Activated CD4-positive, alpha-beta T cell treated with anti-CD3 and anti-CD28 coated beads, Interleukin-2, amount 50 U/mL, for 1 hour (primary cell): ENCODE measurements at regions not wholly inside any gene's neighbourhood (a gene's known extent, or its start where the extent isn't known, plus 50 kb on each side); places are given as distances from the start of the nearest gene placed in this dataset.

Experiments used
- DNase-seq: peaks from one replicate; pipeline ENCODE4 v3.0.0-alpha.2; 2020

DNA sequence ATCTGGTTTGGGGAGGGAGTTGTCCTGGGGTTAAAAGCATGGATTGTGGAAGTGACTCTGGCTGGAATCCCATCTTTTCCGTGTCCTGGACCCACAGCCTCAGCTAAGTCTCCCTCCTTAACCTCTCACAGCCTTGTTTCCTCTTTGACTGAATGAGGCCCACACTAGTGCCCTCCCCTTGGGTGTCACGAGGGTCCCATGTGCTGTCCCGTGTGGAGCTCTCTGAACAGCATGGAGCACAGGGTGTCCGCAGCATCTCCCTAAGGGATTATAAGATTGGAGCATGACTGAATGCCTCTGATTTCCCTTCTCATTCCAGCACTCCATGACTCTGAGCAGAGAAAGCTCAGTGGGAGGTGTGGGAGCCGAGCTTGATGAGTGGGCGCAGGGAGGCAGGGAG is 182.5 kb downstream of the TEX29 start:
- no peak for DNase-seq

DNA sequence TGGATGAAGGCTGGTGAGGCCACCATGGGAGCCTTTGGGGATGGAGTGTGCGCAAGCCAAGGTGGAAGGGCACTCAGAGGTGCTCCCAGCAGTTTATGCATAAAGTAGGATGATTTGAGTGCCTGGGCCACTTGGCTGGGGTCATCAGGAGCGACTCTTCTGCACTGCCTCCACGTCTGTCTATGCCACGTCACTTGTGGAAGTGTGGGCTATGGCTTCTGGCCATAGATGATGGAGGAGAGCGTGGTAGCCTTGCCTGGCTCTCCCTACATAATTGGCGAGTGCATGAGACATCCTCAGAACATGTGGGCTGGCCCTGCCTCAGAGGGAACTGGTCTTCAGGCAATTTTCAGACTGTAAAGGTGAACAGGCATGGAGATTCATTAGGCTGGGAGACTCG is 182.9 kb downstream of the TEX29 start:
- no peak for DNase-seq

DNA sequence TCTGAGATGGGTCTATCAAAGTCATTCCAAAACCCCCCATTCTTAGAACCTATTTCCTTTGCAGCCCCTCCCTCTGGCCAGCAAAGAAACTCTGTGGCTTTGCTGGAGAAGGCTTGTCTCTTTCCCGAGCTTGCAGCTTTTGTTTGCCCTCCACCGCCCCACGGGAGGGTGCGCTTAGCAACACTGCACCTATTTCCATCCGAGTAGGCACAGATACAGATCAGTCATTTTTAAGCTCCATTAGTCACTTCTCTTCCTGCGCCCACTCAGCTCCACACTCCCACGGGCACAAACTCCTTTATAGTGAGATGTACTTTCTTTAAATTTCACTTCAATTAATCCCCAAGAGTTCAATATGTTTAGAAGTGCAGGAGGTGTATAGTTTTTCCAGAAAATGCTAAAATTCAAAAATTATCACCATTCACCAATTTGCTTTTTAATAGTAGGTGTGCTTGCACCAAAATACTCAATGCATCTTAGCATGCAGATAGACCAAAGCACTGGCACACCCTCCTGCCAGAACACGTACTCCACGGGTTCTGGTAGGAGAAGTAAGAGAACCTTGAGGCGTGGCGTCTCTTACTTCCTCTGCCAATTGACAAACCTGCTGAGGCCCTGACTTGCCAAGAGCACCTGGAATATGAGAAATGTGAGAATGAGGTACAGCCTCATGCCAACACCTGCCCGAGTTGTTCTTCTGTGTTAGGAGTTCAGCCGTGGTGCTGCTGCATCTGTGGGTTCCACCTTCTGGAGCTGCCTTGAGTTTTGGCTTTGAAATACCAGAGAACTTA is 183.7 kb downstream of the TEX29 start:
- no peak for DNase-seq

- no peak for DNase-seq
Measured at GRCh38 chr13:111505175-111505777, 184.8 kb downstream of the TEX29 start.

DNA sequence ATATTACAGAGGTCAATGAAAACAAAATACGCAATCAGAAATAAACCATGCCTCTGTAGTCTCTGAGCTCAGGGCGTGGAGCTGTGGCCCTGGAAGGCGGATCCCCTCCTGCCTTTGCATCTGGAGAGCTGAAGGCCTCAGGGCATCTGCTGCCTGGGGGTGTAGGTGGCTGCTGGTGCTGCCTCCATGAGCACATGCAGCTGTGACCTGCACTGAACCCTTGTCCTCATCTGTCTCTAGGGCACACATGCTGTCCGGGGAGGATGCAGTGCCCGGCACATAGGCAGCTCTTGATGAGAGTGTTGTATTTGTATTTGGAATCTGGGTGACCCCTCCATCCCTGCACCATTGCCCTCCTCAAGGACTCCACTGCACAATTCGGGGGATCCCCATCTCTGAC is 185.7 kb downstream of the TEX29 start:
- no peak for DNase-seq

DNA sequence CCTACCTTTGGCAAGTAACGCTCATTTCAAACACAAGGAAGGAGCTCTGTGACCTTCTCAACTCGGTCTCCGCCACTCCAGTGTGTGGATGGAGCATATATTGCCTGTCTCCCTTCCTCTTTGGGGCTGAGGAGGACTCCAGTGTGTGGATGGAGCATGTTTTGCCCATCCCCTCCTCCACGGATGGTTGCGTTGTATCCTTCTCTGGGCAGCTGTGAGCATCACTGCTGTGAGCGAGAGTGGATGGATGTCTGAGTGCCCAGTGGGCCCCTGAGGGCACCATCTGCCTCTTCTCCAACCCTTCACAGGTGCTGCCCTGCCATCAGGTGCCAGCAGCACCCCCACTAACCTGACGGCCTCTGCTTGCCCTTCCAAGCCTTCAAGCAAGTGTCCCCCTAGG is 186.2 kb downstream of the TEX29 start:
- no peak for DNase-seq

GRCh38 chr13:111508164-111508870 is 187.9 kb downstream of the TEX29 start:
- DNase-seq = no peak

DNA sequence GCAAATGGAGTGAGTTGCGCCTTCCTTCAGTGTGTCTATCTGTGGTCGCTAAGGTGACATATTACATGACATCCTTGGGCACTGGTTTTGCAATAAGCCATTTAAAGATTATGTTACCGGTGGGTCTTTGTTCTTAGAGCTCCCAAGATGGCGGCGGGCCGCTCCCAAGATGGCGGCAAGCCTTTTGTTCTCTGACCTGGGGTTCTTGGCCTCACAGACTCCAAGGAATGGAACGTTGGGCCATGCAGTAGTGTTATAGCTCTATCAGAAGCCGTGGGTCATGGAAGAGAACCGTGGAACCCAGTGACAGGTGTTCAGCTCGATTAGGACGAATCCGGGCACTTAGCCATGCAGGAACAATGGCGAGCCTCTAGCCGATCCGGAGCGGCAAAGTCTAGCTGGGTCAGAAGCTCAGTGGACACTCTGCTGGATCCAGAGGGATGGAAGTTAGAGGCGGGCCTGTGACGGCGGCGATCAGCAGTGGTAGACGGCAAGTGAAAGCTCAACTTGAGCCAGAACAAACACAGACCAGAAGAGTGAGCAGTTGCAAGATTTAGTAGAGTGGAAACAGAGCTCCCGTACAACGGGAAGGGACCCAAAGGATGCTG is 188.6 kb downstream of the TEX29 start:
- DNase-seq = no peak

DNA sequence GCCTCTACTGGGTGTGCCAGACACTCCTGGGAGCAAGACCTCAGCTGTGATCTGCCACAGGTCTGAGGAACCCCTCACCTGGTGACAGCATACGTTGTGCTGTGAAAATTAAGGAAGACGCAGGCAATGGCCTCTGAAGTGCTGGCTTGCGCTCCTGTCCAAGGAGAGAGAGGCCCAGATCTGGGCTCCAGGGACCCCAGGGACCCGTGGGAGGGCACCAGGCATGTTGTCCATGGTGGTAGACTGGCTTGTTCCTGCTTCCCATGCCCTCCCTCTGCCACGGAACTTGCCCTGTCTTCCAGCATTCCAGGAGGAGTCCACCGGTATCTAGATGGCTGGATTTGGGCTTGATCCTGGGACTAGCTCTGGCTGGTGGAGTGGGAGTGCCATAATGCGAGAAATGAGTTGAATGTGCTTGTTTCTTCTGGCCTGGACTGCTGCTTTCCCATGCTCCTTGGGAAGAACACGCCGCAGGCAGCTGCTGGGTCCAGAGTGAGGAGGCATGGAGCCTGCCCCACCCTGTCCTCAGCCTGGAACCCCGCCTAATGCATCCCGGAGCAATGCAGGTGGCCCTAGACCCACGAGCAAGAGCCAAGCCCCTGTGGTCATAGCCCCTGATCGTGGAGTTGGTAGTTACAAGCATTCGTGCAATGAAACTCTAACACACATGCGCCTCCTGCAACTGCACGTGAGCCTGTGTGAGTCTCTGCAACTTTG is 190.2 kb downstream of the TEX29 start:
- no peak for DNase-seq

- DNase-seq = no peak
Measured at GRCh38 chr13:111511219-111511732, 190.8 kb downstream of the TEX29 start.

DNA sequence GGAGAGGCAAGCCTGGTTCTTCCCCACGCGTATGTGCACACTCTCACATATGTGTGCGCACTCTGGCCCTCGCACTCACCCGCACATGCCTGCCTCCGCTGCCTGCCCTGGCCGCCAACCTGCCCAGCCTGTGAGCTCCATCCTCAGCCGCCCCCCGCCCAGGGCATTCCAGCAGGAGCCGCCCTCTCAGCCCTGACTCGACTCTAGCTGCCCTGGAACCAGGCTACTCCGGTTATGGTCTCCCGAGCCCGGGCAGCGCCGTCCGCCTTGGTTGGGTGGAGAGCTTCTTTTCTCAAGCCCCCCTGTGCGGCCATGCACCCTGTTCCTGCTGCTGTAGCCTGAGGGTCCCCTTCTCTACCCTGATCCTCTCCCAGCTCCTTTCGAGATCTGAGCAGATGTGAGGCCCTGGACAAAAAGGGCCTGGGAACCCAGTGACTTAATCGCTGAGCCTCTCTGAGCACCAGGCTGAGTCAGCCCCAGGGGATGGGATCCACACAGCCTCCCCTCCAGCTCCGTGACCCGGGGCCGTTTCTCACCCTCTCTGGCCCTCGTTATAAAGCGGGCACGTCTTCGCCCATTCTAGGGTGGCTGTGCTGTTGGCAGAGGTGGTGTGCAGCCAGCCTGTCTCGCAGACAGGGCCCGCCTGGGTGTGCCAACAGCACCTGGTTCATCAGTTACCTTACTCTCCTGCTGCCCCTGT is 191.5 kb downstream of the TEX29 start:
- DNase-seq = no peak

DNA sequence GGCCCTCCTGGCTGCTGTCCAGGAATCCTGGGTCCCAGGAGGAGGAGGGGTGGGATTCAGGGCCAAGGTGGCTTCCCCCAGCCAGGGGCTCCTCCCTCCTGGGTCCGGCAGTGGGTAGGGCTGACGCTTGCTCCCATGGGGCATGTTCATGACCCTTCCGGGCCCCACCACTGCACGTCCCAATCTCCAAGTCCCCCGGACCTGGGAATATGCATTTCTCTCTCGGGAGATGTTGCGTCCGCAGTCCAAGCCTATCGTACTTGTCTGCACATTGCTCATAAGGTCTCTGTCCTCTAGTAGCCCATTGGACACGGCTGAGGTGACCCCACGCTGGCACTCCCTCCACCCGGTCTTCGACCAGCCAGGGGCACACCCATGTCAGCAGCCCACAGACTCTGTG is 192.3 kb downstream of the TEX29 start:
- DNase-seq = no peak

- no peak for DNase-seq
Measured at GRCh38 chr13:111513766-111514609, 193.5 kb downstream of the TEX29 start.

GRCh38 chr13:111514610-111515306 is 194.3 kb downstream of the TEX29 start:
- DNase-seq = no peak

- no peak for DNase-seq
Measured at GRCh38 chr13:111515307-111515617, 194.8 kb downstream of the TEX29 start.

GRCh38 chr13:111515635-111516034 is 195.2 kb downstream of the TEX29 start:
- no peak for DNase-seq

DNA sequence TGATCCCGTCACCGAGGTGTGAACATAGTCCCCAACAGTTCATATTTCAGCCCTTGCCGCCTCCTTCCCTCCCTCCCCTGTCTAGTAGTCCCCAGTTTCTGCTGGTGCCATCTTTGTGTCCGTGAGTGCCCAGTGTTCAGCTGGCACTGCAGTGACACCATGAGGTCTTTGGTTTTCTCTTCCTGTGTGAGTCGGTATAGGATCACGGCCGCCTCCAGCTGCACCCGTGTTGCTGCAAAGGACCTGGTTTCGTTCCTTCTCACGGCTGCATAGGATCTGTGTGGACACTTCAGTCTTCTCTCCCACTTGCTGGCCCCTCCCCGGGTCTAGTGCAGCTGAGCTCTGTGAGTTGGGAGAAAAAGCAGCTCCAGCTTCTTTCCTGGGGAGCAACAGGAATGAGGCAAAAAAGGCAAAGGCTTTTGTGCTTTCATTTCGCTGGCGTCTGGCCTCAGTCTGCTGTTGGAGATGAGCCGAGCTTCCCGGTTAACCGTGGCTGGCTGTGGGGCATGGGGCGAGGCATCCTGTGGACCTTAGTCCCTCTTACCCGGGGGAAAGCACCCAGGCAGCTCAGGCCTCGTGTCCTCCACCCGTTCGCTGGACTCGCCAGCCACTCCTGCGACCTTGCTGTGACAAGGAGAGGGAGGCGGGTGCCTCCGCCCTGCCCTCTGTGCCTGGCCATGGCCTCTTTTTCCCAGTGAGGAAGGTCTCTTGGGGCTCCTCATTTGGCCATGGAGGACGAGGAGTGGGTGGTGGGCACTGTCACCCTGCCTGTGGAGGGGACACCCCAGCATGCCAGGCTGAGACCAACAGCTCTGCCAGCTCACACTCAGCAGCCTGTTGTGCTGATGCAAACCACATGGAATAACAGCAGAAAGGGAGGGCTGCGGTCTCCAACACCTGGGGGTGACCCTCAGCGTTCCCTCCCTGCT is 196.5 kb downstream of the TEX29 start:
- no peak for DNase-seq

DNA sequence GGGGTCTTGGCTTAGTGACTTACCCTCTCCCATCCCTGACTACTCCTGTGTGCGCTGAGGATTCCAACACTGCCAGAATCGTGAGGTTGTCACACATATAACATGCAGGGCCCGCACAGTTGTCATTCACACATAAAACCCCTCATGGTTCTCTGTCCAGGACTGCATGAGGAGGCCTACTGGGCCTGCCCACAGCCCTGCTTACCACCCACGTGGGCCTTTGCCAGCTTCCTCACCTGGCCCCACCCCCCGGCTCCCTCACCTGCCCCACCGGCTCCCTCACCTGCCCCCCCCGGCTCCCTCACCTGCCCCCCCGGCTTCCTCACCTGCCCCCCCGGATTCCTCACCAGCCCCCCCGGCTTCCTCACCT is 197.2 kb downstream of the TEX29 start:
- DNase-seq = no peak

GRCh38 chr13:111518161-111518792 is 197.8 kb downstream of the TEX29 start:
- DNase-seq = no peak
